ENCODE measurements at regions not wholly inside any gene's neighbourhood (a gene's known extent, or its start where the extent isn't known, plus 50 kb on each side); places are given as distances from the start of the nearest gene placed in this dataset.

GRCh38 chr14:42138406-42138805, 531.7 kb downstream of the LRFN5 start:
- DNase-seq (ENCODE audit: low spot score): no peak

GRCh38 chr14:42130815-42131214, 524.1 kb downstream of the LRFN5 start:
- no peak for DNase-seq (ENCODE audit: low spot score)

- no peak for DNase-seq (ENCODE audit: low spot score)
Observed at GRCh38 chr14:42123526-42123925, 516.9 kb downstream of the LRFN5 start.

GRCh38 chr14:42113358-42114069, 506.8 kb downstream of the LRFN5 start:
- no peak for DNase-seq (ENCODE audit: low spot score)

- DNase-seq (ENCODE audit: low spot score): peak; percentile 3
Observed at GRCh38 chr14:42112108-42112507, 505.4 kb downstream of the LRFN5 start.

- DNase-seq (ENCODE audit: low spot score): no peak
Observed at GRCh38 chr14:42111355-42111754, 504.7 kb downstream of the LRFN5 start.

GRCh38 chr14:42110167-42110566, 503.5 kb downstream of the LRFN5 start:
- DNase-seq (ENCODE audit: low spot score): peak; percentile 35

GRCh38 chr14:42095155-42095554, 488.5 kb downstream of the LRFN5 start:
- DNase-seq (ENCODE audit: low spot score): no peak

GRCh38 chr14:42090122-42090521, 483.4 kb downstream of the LRFN5 start:
- no peak for DNase-seq (ENCODE audit: low spot score)

- no peak for DNase-seq (ENCODE audit: low spot score)
Observed at GRCh38 chr14:42079911-42080310, 473.2 kb downstream of the LRFN5 start.

GRCh38 chr14:42078345-42078744, 471.7 kb downstream of the LRFN5 start:
- no peak for DNase-seq (ENCODE audit: low spot score)

GRCh38 chr14:42070031-42070430, 463.4 kb downstream of the LRFN5 start:
- DNase-seq (ENCODE audit: low spot score): no peak

GRCh38 chr14:42057111-42057510, 450.4 kb downstream of the LRFN5 start:
- no peak for DNase-seq (ENCODE audit: low spot score)

- DNase-seq (ENCODE audit: low spot score): peak; percentile 15
Observed at GRCh38 chr14:42047421-42048055, 440.9 kb downstream of the LRFN5 start.

GRCh38 chr14:42045383-42045782, 438.7 kb downstream of the LRFN5 start:
- DNase-seq (ENCODE audit: low spot score): no peak

- no peak for DNase-seq (ENCODE audit: low spot score)
Observed at GRCh38 chr14:42028607-42029006, 421.9 kb downstream of the LRFN5 start.

- DNase-seq (ENCODE audit: low spot score): no peak
Observed at GRCh38 chr14:42027271-42027670, 420.6 kb downstream of the LRFN5 start.

- no peak for DNase-seq (ENCODE audit: low spot score)
Observed at GRCh38 chr14:42023452-42023851, 416.8 kb downstream of the LRFN5 start.

- no peak for DNase-seq (ENCODE audit: low spot score)
Observed at GRCh38 chr14:42014301-42014700, 407.6 kb downstream of the LRFN5 start.

GRCh38 chr14:42013559-42013958, 406.9 kb downstream of the LRFN5 start:
- peak; percentile 10 for DNase-seq (ENCODE audit: low spot score)

- DNase-seq (ENCODE audit: low spot score): no peak
Observed at GRCh38 chr14:42013153-42013552, 406.5 kb downstream of the LRFN5 start.

GRCh38 chr14:42011221-42011620, 404.5 kb downstream of the LRFN5 start:
- DNase-seq (ENCODE audit: low spot score): no peak

GRCh38 chr14:42004321-42004720, 397.6 kb downstream of the LRFN5 start:
- no peak for DNase-seq (ENCODE audit: low spot score)

- peak; percentile 10 for DNase-seq (ENCODE audit: low spot score)
Observed at GRCh38 chr14:42002141-42002540, 395.5 kb downstream of the LRFN5 start.
